Fibroblast of pulmonary artery (primary cell): ENCODE measurements at regions not wholly inside any gene's neighbourhood (a gene's known extent, or its start where the extent isn't known, plus 50 kb on each side); places are given as distances from the start of the nearest gene placed in this dataset.

Experiments
- DNase-seq: peaks from one replicate; pipeline ENCODE4 v3.0.0-alpha.2; 2010; ENCODE audit warnings: low read depth
- H3K4me3 ChIP-seq: replicated peaks from 2 replicates; pipeline ENCODE4 v1.5.1; 2011; ENCODE audit warnings: low read depth, mild to moderate bottlenecking, control low read depth, low read length, moderate library complexity
- CTCF ChIP-seq: IDR thresholded peaks from 2 replicates; pipeline ENCODE4 v1.5.1; 2011; ENCODE audit warnings: mild to moderate bottlenecking, control low read depth, low read length, inconsistent platforms; ENCODE audit errors: missing control alignments

- no peak for TF ChIP-seq CTCF
- no peak for DNase-seq
- no peak overlapping the region for H3K4me3 ChIP-seq
Measured at GRCh38 chr11:116409238-116409637, 363.5 kb downstream of the BUD13 start.

GRCh38 chr11:116406042-116406441 lies 366.7 kb downstream of the BUD13 start:
- no peak for TF ChIP-seq CTCF
- no peak for DNase-seq
- H3K4me3 ChIP-seq, result no peak overlapping the region

- no peak for DNase-seq
- no peak for TF ChIP-seq CTCF
- H3K4me3 ChIP-seq, result no peak overlapping the region
Measured at GRCh38 chr11:116404462-116404798, 368.4 kb downstream of the BUD13 start.

- DNase-seq, result no peak
- no peak for TF ChIP-seq CTCF
- no peak overlapping the region for H3K4me3 ChIP-seq
Measured at GRCh38 chr11:116403794-116404461, 368.9 kb downstream of the BUD13 start.

GRCh38 chr11:116400081-116400480 lies 372.7 kb downstream of the BUD13 start:
- H3K4me3 ChIP-seq, result no peak overlapping the region
- no peak for DNase-seq
- no peak for TF ChIP-seq CTCF

GRCh38 chr11:116397602-116398084 lies 375.1 kb downstream of the BUD13 start:
- no peak for DNase-seq
- no peak for TF ChIP-seq CTCF
- no peak overlapping the region for H3K4me3 ChIP-seq

GRCh38 chr11:116396331-116396730 lies 376.5 kb downstream of the BUD13 start:
- TF ChIP-seq CTCF, result no peak

More at GRCh38 chr11:116396331-116396730, 376.5 kb downstream of the BUD13 start:
- no peak overlapping the region for H3K4me3 ChIP-seq
- no peak for DNase-seq
